ENCODE measurements at regions not wholly inside any gene's neighbourhood (a gene's known extent, or its start where the extent isn't known, plus 50 kb on each side); places are given as distances from the start of the nearest gene placed in this dataset.

- Histone ChIP-seq H3K9me3 (ENCODE audit: control insufficient read depth, low read length) (no peaks in the 10 kb centered on the region), H3K27me3 (ENCODE audit: control insufficient read depth, insufficient read depth) (no peaks in the 10 kb centered on the region), H3K27ac (ENCODE audit: low read length) (no peak overlapping the region), H3K4me1 (ENCODE audit: control insufficient read depth, insufficient read depth, low read length) (no peaks in the 10 kb centered on the region), H3K4me3 (ENCODE audit: low read length) (no peak overlapping the region)
- ATAC-seq, result no peak
- no peak for DNase-seq
- intact Hi-C loops (cut with DNase I), result no loop called here
These were observed 118.0 kb upstream of the SEMA3C start for GRCh38 chr7:81036871-81037270.

GRCh38 chr7:81036057-81036456 is 117.2 kb upstream of the SEMA3C start:
- intact Hi-C loops (cut with DNase I), result no loop called here
- DNase-seq (no peak), ATAC-seq (no peak)
- H3K27ac ChIP-seq (ENCODE audit: low read length), result no peak overlapping the region
- 34% methylated on average over 5 of the region's 5 CpGs for WGBS
- no peaks in the 10 kb centered on the region for H3K4me1 ChIP-seq (ENCODE audit: control insufficient read depth, insufficient read depth, low read length)
- H3K9me3 ChIP-seq (ENCODE audit: control insufficient read depth, low read length), result no peaks in the 10 kb centered on the region
- H3K27me3 ChIP-seq (ENCODE audit: control insufficient read depth, insufficient read depth), result no peaks in the 10 kb centered on the region
- no peak overlapping the region for H3K4me3 ChIP-seq (ENCODE audit: low read length)

GRCh38 chr7:81031996-81032395 is 113.1 kb upstream of the SEMA3C start:
- Histone ChIP-seq H3K9me3 (ENCODE audit: control insufficient read depth, low read length) (no peaks in the 10 kb centered on the region), H3K27me3 (ENCODE audit: control insufficient read depth, insufficient read depth) (no peaks in the 10 kb centered on the region), H3K4me1 (ENCODE audit: control insufficient read depth, insufficient read depth, low read length) (no peaks in the 10 kb centered on the region), H3K4me3 (ENCODE audit: low read length) (no peak overlapping the region), H3K27ac (ENCODE audit: low read length) (no peak overlapping the region)
- intact Hi-C loops (cut with DNase I), result no loop called here
- no peak for ATAC-seq
- no peak for DNase-seq
- 86% methylated on average over 3 of the region's 3 CpGs for WGBS

GRCh38 chr7:81031243-81031642 is 112.4 kb upstream of the SEMA3C start:
- Histone ChIP-seq H3K27ac (ENCODE audit: low read length) (no peak overlapping the region), H3K27me3 (ENCODE audit: control insufficient read depth, insufficient read depth) (no peaks in the 10 kb centered on the region), H3K4me3 (ENCODE audit: low read length) (no peak overlapping the region), H3K4me1 (ENCODE audit: control insufficient read depth, insufficient read depth, low read length) (no peaks in the 10 kb centered on the region), H3K9me3 (ENCODE audit: control insufficient read depth, low read length) (no peaks in the 10 kb centered on the region)
- intact Hi-C loops (cut with DNase I), result no loop called here
- DNase-seq, result no peak
- ATAC-seq, result no peak
- 59% methylated on average over 2 of the region's 2 CpGs for WGBS

- intact Hi-C loops (cut with DNase I), result no loop called here
These were observed 111.6 kb upstream of the SEMA3C start for GRCh38 chr7:81030472-81030871.

GRCh38 chr7:81029511-81029910 is 110.7 kb upstream of the SEMA3C start:
- H3K27ac ChIP-seq (ENCODE audit: low read length), result no peak overlapping the region
- no peak overlapping the region for H3K4me3 ChIP-seq (ENCODE audit: low read length)
- DNase-seq (no peak), ATAC-seq (no peak)
- intact Hi-C loops (cut with DNase I), result no loop called here
- no peaks in the 10 kb centered on the region for H3K27me3 ChIP-seq (ENCODE audit: control insufficient read depth, insufficient read depth)
- 61% methylated on average over 3 of the region's 3 CpGs for WGBS
- no peaks in the 10 kb centered on the region for H3K9me3 ChIP-seq (ENCODE audit: control insufficient read depth, low read length)
- no peaks in the 10 kb centered on the region for H3K4me1 ChIP-seq (ENCODE audit: control insufficient read depth, insufficient read depth, low read length)

More at GRCh38 chr7:81030472-81030871, 111.6 kb upstream of the SEMA3C start:
- H3K27ac ChIP-seq (ENCODE audit: low read length), result no peak overlapping the region
- 68% methylated on average over 3 of the region's 3 CpGs for WGBS
- H3K4me1 ChIP-seq (ENCODE audit: control insufficient read depth, insufficient read depth, low read length), result no peaks in the 10 kb centered on the region
- ATAC-seq, result no peak
- no peak for DNase-seq
- H3K27me3 ChIP-seq (ENCODE audit: control insufficient read depth, insufficient read depth), result no peaks in the 10 kb centered on the region
- H3K4me3 ChIP-seq (ENCODE audit: low read length), result no peak overlapping the region
- no peaks in the 10 kb centered on the region for H3K9me3 ChIP-seq (ENCODE audit: control insufficient read depth, low read length)

- no peak overlapping the region for H3K4me3 ChIP-seq (ENCODE audit: low read length)
- ATAC-seq, result no peak
- no peak overlapping the region for H3K27ac ChIP-seq (ENCODE audit: low read length)
- H3K27me3 ChIP-seq (ENCODE audit: control insufficient read depth, insufficient read depth), result no peaks in the 10 kb centered on the region
- WGBS, result 73% methylated on average over 2 of the region's 2 CpGs
- no peaks in the 10 kb centered on the region for H3K4me1 ChIP-seq (ENCODE audit: control insufficient read depth, insufficient read depth, low read length)
- no peak for DNase-seq
- intact Hi-C loops (cut with DNase I), result no loop called here
- H3K9me3 ChIP-seq (ENCODE audit: control insufficient read depth, low read length), result no peaks in the 10 kb centered on the region
These were observed 106.5 kb upstream of the SEMA3C start for GRCh38 chr7:81025360-81025759.

- Histone ChIP-seq H3K9me3 (ENCODE audit: control insufficient read depth, low read length) (no peaks in the 10 kb centered on the region), H3K4me1 (ENCODE audit: control insufficient read depth, insufficient read depth, low read length) (no peaks in the 10 kb centered on the region), H3K27me3 (ENCODE audit: control insufficient read depth, insufficient read depth) (no peaks in the 10 kb centered on the region), H3K4me3 (ENCODE audit: low read length) (no peak overlapping the region), H3K27ac (ENCODE audit: low read length) (no peak overlapping the region)
- DNase-seq (no peak), ATAC-seq (no peak)
- whole genome bisulfite sequencing, result 85% methylated on average over 1 of the region's 1 CpG
- intact Hi-C loops (cut with DNase I), result no loop called here
These were observed 96.1 kb upstream of the SEMA3C start for GRCh38 chr7:81014908-81015307.

GRCh38 chr7:81014266-81014665 is 95.4 kb upstream of the SEMA3C start:
- 73% methylated on average over 2 of the region's 2 CpGs for WGBS
- H3K27me3 ChIP-seq (ENCODE audit: control insufficient read depth, insufficient read depth), result no peaks in the 10 kb centered on the region
- DNase-seq (no peak), ATAC-seq (no peak)
- intact Hi-C loops (cut with DNase I), result no loop called here
- no peak overlapping the region for H3K4me3 ChIP-seq (ENCODE audit: low read length)
- H3K9me3 ChIP-seq (ENCODE audit: control insufficient read depth, low read length), result no peaks in the 10 kb centered on the region
- no peaks in the 10 kb centered on the region for H3K4me1 ChIP-seq (ENCODE audit: control insufficient read depth, insufficient read depth, low read length)
- no peak overlapping the region for H3K27ac ChIP-seq (ENCODE audit: low read length)

- Histone ChIP-seq H3K27ac (ENCODE audit: low read length) (no peak overlapping the region), H3K27me3 (ENCODE audit: control insufficient read depth, insufficient read depth) (no peaks in the 10 kb centered on the region), H3K4me3 (ENCODE audit: low read length) (no peak overlapping the region), H3K9me3 (ENCODE audit: control insufficient read depth, low read length) (no peaks in the 10 kb centered on the region), H3K4me1 (ENCODE audit: control insufficient read depth, insufficient read depth, low read length) (no peaks in the 10 kb centered on the region)
- no peak for DNase-seq
- WGBS, result 22% methylated on average over 2 of the region's 2 CpGs
- intact Hi-C loops (cut with DNase I), result no loop called here
- ATAC-seq, result no peak
These were observed 94.4 kb upstream of the SEMA3C start for GRCh38 chr7:81013083-81013817.

GRCh38 chr7:81008901-81009300 is 90.0 kb upstream of the SEMA3C start:
- no peaks in the 10 kb centered on the region for H3K27me3 ChIP-seq (ENCODE audit: control insufficient read depth, insufficient read depth)
- H3K27ac ChIP-seq (ENCODE audit: low read length), result no peak overlapping the region
- intact Hi-C loops (cut with DNase I), result no loop called here
- H3K4me1 ChIP-seq (ENCODE audit: control insufficient read depth, insufficient read depth, low read length), result no peaks in the 10 kb centered on the region
- DNase-seq (no peak), ATAC-seq (no peak)
- WGBS, result 85% methylated on average over 4 of the region's 4 CpGs
- no peaks in the 10 kb centered on the region for H3K9me3 ChIP-seq (ENCODE audit: control insufficient read depth, low read length)
- no peak overlapping the region for H3K4me3 ChIP-seq (ENCODE audit: low read length)

- DNase-seq, result no peak
- intact Hi-C loops (cut with DNase I), result no loop called here
- Histone ChIP-seq H3K27me3 (ENCODE audit: control insufficient read depth, insufficient read depth) (no peaks in the 10 kb centered on the region), H3K27ac (ENCODE audit: low read length) (no peak overlapping the region), H3K9me3 (ENCODE audit: control insufficient read depth, low read length) (no peaks in the 10 kb centered on the region), H3K4me1 (ENCODE audit: control insufficient read depth, insufficient read depth, low read length) (no peaks in the 10 kb centered on the region), H3K4me3 (ENCODE audit: low read length) (no peak overlapping the region)
- 66% methylated on average over 2 of the region's 2 CpGs for WGBS
- no peak for ATAC-seq
These were observed 88.2 kb upstream of the SEMA3C start for GRCh38 chr7:81007051-81007450.

Measured in right cardiac atrium (tissue), 5 donors.